ENCODE measurements at regions not wholly inside any gene's neighbourhood (a gene's known extent, or its start where the extent isn't known, plus 50 kb on each side); places are given as distances from the start of the nearest gene placed in this dataset.
A peak's percentile ranks its signal among the peaks of the same experiment; 100 is the strongest.

GRCh38 chr5:159469496-159470372 lies 139.4 kb upstream of the IL12B start:
- Histone ChIP-seq H3K27me3 (no peaks in the 10 kb centered on the region), H3K36me3 (no peaks in the 10 kb centered on the region), H3K27ac (peak overlapping the region in 1 of 2 donors; percentile 38), H3K4me1 (peaks cover 0 to 15% (median 0%) of the 10 kb centered on the region in 4 donors), H3K9me3 (peaks cover 0 to 10% (median under 1%) of the 10 kb centered on the region in 3 donors), H3K4me3 (no peak overlapping the region)
- intact Hi-C loops (cut with DNase I; ENCODE audit: low total_unique reads), result no loop called here
- no peak for DNase-seq
- no peak for TF ChIP-seq CTCF (IDR thresholded peaks at IDR 0.05)

GRCh38 chr5:159471904-159472303 lies 141.6 kb upstream of the IL12B start:
- no peak for TF ChIP-seq CTCF (IDR thresholded peaks at IDR 0.05)
- Histone ChIP-seq H3K4me1 (peaks cover 0 to 15% (median 0%) of the 10 kb centered on the region in 4 donors), H3K27me3 (no peaks in the 10 kb centered on the region), H3K36me3 (no peaks in the 10 kb centered on the region), H3K9me3 (peaks cover 0 to 21% (median 12%) of the 10 kb centered on the region in 3 donors), H3K27ac (no peak overlapping the region), H3K4me3 (no peak overlapping the region)
- intact Hi-C loops (cut with DNase I; ENCODE audit: low total_unique reads), result no loop called here
- peak; percentile 61 to 76 for DNase-seq

- Histone ChIP-seq H3K4me1 (peaks cover 0 to 8% (median 0%) of the 10 kb centered on the region in 4 donors), H3K27me3 (no peaks in the 10 kb centered on the region), H3K36me3 (no peaks in the 10 kb centered on the region), H3K4me3 (no peak overlapping the region), H3K9me3 (peaks cover 0 to 21% (median 12%) of the 10 kb centered on the region in 3 donors), H3K27ac (no peak overlapping the region)
- intact Hi-C loops (cut with DNase I; ENCODE audit: low total_unique reads), result no loop called here
- TF ChIP-seq CTCF (IDR thresholded peaks at IDR 0.05), result no peak
- no peak for DNase-seq
Observed at GRCh38 chr5:159475026-159475425, 144.7 kb upstream of the IL12B start.

GRCh38 chr5:159478950-159479349 lies 148.7 kb upstream of the IL12B start:
- Histone ChIP-seq H3K9me3 (peaks cover 0 to 19% (median 12%) of the 10 kb centered on the region in 3 donors), H3K4me3 (no peak overlapping the region), H3K36me3 (no peaks in the 10 kb centered on the region), H3K4me1 (no peaks in the 10 kb centered on the region), H3K27ac (no peak overlapping the region), H3K27me3 (no peaks in the 10 kb centered on the region)
- intact Hi-C loops (cut with DNase I; ENCODE audit: low total_unique reads), result no loop called here
- no peak for TF ChIP-seq CTCF (IDR thresholded peaks at IDR 0.05)
- DNase-seq, result no peak

- Histone ChIP-seq H3K4me1 (no peaks in the 10 kb centered on the region), H3K27me3 (no peaks in the 10 kb centered on the region), H3K9me3 (peaks cover 0 to under 1% (median 0%) of the 10 kb centered on the region in 3 donors), H3K4me3 (no peak overlapping the region), H3K27ac (no peak overlapping the region), H3K36me3 (no peaks in the 10 kb centered on the region)
- no peak for DNase-seq
- TF ChIP-seq CTCF (IDR thresholded peaks at IDR 0.05), result no peak
- intact Hi-C loops (cut with DNase I; ENCODE audit: low total_unique reads), result no loop called here
Observed at GRCh38 chr5:159480849-159481248, 150.6 kb upstream of the IL12B start.
